Lower leg skin (tissue), 4 donors: ENCODE measurements at regions not wholly inside any gene's neighbourhood (a gene's known extent, or its start where the extent isn't known, plus 50 kb on each side); places are given as distances from the start of the nearest gene placed in this dataset.

ENCODE experiments used
- DNase-seq, 2 donors: peaks; one replicate each; pipeline ENCODE4 v3.0.0-alpha.2; 2019; ENCODE audit warnings: low spot score in 2 of 2
- H3K4me3 ChIP-seq: fragments of 200-600 bp; sonication (generic); 2 replicates; pipeline ENCODE4 v1.5.1; 2017; ENCODE audit warnings: mild to moderate bottlenecking, low read depth; ENCODE audit not compliant: poor library complexity, severe bottlenecking
- POLR2A ChIP-seq, 2 donors: fragments of 450-650 bp; IDR thresholded peaks; one replicate each; pipeline ENCODE4 v1.6.1; 2016 to 2017; ENCODE audit warnings: antibody characterized with exemption in 2 of 2, mild to moderate bottlenecking in 1 of 2, moderate library complexity in 1 of 2
- WGBS, 2 donors: methylation state at CpG; one replicate each; pipeline ENCODE4 v1.1.5; 2018; 5-methylcytosine and 5-hydroxymethylcytosine counted together
- intact Hi-C: fragments of 100-400 bp; cut with DNase I; formaldehyde crosslinking; loops from one replicate; pipeline ENCODE4 v1.15.0; 2023; ENCODE audit warnings: low total_unique reads
- TF ChIP-seq, protein P1 (sequence below), 3 donors: fragments of 450-650 bp; IDR thresholded peaks; one replicate each; pipeline ENCODE4 v1.5.1; 2016; ENCODE audit warnings: antibody characterized with exemption in 3 of 3, mild to moderate bottlenecking in 3 of 3, moderate library complexity in 2 of 3

DNA sequence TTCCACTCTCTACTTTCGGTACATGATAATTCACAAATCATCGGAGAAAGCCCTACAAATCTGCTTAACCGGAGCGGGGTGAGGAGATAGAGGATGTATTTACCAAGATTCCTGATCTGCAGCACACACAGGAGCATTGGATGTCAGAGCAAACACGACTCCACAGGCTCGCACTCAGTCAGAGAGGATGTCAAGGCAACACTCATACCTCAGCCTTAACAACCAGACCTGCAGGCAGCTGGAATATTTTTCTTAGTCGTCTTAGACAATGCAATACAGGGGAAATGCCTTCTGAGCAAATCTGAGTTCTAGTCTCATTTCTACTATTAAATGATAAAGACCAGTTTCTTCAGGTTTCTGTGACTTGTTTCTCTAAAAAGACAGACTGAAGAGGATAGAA lies 159.3 kb upstream of the CPNE8 start:
- TF ChIP-seq, protein P1, sequence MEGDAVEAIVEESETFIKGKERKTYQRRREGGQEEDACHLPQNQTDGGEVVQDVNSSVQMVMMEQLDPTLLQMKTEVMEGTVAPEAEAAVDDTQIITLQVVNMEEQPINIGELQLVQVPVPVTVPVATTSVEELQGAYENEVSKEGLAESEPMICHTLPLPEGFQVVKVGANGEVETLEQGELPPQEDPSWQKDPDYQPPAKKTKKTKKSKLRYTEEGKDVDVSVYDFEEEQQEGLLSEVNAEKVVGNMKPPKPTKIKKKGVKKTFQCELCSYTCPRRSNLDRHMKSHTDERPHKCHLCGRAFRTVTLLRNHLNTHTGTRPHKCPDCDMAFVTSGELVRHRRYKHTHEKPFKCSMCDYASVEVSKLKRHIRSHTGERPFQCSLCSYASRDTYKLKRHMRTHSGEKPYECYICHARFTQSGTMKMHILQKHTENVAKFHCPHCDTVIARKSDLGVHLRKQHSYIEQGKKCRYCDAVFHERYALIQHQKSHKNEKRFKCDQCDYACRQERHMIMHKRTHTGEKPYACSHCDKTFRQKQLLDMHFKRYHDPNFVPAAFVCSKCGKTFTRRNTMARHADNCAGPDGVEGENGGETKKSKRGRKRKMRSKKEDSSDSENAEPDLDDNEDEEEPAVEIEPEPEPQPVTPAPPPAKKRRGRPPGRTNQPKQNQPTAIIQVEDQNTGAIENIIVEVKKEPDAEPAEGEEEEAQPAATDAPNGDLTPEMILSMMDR (IDR thresholded peaks at IDR 0.05): no peak
- TF ChIP-seq POLR2A (IDR thresholded peaks at IDR 0.05): no peak
- intact Hi-C loops: no loop called here
- no peak overlapping the region for H3K4me3 ChIP-seq
- WGBS, 2 donors: 70 to 81% methylated on average over 7 of the region's 7 CpGs
- no peak for DNase-seq

DNA sequence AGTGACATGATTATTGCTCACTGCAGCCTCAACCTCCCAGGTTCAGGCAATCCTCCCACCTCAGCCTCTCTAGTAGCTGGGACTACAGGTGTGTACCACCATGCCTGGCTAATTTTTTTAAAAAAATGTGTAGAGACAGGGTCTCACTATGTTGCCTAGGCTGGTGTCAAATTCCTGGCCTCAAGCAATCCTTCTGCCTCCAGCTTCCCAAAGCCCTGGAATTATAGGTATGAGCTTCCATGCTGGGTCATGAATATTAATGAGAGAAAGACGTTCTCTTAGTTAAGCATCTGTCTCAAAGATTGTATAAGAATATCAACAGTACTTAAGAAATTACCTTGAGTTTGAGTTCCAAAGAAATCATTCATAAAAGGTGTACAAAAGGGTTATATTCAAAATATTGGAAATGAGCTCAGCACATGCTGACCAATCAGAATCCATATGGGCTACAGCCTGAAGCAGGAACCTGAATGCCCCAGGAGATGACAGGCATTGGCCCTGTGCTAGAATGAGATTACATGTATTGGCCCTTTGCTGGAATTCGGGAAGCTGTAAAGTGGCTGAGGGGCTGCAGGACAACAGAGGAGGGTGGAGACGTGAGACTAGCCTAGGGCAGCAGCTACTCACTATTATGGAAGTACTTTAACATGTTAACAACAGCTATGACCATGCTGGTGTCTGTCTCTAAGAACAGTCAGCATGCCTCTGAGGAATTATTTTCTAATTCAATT lies 157.0 kb upstream of the CPNE8 start:
- no peak for DNase-seq
- no peak for TF ChIP-seq POLR2A (IDR thresholded peaks at IDR 0.05)
- TF ChIP-seq, protein P1 (IDR thresholded peaks at IDR 0.05): no peak
- H3K4me3 ChIP-seq: no peak overlapping the region
- WGBS, 2 donors: 46 to 56% methylated on average over 3 of the region's 3 CpGs
- intact Hi-C loops: no loop called here

DNA sequence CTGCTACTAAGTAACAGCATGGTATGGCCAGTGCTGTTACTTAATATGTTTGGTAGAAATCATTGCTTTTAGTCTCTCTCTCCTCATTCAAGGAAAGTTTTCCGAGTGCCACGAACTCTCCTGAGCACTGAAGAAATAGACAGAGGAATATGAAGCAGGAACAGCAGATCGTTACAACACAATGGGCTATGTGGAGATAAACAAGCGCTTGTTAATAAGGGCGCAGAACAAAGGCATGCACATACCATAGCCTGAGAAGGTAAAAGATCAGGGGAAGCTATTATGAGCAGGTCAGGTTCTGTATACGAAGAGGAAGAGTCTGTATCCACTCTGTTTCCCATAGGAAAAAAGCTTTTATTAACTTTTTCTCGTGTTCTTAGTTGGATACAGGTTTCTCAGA lies 156.2 kb upstream of the CPNE8 start:
- H3K4me3 ChIP-seq: no peak overlapping the region
- no peak for TF ChIP-seq POLR2A (IDR thresholded peaks at IDR 0.05)
- TF ChIP-seq, protein P1 (IDR thresholded peaks at IDR 0.05): no peak
- WGBS, 2 donors: 85 to 86% methylated on average over 7 of the region's 7 CpGs
- DNase-seq: no peak
- intact Hi-C loops: no loop called here

DNA sequence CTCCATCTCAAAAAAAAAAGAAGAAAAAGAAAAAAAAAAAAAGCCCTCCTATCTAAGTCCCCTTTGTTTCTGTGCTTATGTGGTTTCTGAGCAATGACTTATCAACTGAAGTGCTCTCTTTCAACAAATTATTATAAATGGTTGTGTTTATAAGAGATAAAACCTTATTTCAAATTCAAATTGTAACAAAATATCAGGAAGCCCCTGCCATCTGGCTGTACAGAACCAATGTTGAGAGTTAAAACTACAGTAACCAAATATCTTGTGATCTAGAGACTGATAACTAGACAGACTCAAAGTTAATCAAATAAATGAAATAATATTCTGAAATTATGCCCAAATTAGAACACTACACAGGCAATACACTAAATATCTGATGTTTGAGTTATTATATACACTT lies 143.0 kb upstream of the CPNE8 start:
- no peak overlapping the region for H3K4me3 ChIP-seq
- TF ChIP-seq, protein P1 (IDR thresholded peaks at IDR 0.05): no peak
- no peak for TF ChIP-seq POLR2A (IDR thresholded peaks at IDR 0.05)
- no peak for DNase-seq
- intact Hi-C loops: no loop called here

DNA sequence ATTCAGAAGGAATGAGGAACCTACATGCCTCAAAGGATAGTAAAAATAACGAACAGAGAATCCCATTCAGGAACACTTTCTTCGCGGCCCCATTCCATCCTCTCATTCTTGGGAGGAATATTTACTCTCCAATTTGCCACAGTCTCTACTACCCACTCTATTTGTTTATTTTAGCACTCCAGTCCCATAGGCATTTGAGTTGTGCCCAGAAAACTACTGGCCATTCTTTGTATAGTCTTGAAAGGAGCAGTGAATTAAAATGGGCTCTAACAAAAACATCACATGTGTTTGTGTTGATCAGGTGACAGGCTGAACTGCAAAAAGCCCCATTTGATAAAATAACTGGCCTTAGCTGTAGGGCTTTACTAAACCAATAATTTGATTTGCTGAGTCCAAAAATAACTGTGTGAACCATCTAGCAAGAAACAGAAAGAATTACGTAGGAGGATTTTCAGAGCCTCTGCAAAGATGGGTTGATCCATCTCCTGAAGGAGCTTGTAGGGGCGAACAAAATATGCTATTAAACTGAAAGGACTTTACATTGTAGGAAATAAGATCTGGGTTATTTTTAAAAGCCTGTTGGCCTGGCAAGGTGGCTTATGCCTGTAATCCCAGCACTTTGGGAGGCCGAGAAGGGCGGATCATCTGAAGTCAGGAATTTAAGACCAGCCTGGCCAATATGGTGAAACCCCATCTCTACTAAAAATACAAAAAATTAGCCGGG lies 142.3 kb upstream of the CPNE8 start:
- TF ChIP-seq, protein P1 (IDR thresholded peaks at IDR 0.05): no peak
- no peak for TF ChIP-seq POLR2A (IDR thresholded peaks at IDR 0.05)
- intact Hi-C loops: no loop called here
- no peak overlapping the region for H3K4me3 ChIP-seq
- DNase-seq: no peak
- 87% methylated on average over 8 of the region's 8 CpGs for WGBS, 2 donors
